Umbilical cord (tissue), 1 donor: ENCODE measurements at regions not wholly inside any gene's neighbourhood (a gene's known extent, or its start where the extent isn't known, plus 50 kb on each side); places are given as distances from the start of the nearest gene placed in this dataset.

Experiments
- DNase-seq: peaks from one replicate; pipeline ENCODE4 v3.0.0-alpha.2; 2015; ENCODE audit warnings: low spot score

- DNase-seq, result no peak
Measured at GRCh38 chr2:33904801-33905200, 305.7 kb upstream of the FAM98A start.

- no peak for DNase-seq
Measured at GRCh38 chr2:33903701-33904100, 304.6 kb upstream of the FAM98A start.

GRCh38 chr2:33903215-33903614 is 304.1 kb upstream of the FAM98A start:
- DNase-seq, result no peak

GRCh38 chr2:33900610-33901009 is 301.5 kb upstream of the FAM98A start:
- no peak for DNase-seq

- no peak for DNase-seq
Measured at GRCh38 chr2:33897741-33898140, 298.6 kb upstream of the FAM98A start.

GRCh38 chr2:33893824-33894223 is 294.7 kb upstream of the FAM98A start:
- no peak for DNase-seq

- no peak for DNase-seq
Measured at GRCh38 chr2:33891616-33892015, 292.5 kb upstream of the FAM98A start.

- no peak for DNase-seq
Measured at GRCh38 chr2:33890686-33891085, 291.6 kb upstream of the FAM98A start.

GRCh38 chr2:33877348-33878016 is 278.4 kb upstream of the FAM98A start:
- DNase-seq, result no peak

GRCh38 chr2:33873076-33873605 is 274.0 kb upstream of the FAM98A start:
- DNase-seq, result no peak

- DNase-seq, result no peak
Measured at GRCh38 chr2:33859811-33860461, 260.8 kb upstream of the FAM98A start.

GRCh38 chr2:33859176-33859575 is 260.1 kb upstream of the FAM98A start:
- DNase-seq, result no peak

- no peak for DNase-seq
Measured at GRCh38 chr2:33848486-33848885, 249.4 kb upstream of the FAM98A start.

- DNase-seq, result no peak
Measured at GRCh38 chr2:33839791-33840190, 240.7 kb upstream of the FAM98A start.

GRCh38 chr2:33836628-33837027 is 237.5 kb upstream of the FAM98A start:
- DNase-seq, result no peak

GRCh38 chr2:33835911-33836310 is 236.8 kb upstream of the FAM98A start:
- DNase-seq, result no peak

GRCh38 chr2:33822964-33823363 is 223.9 kb upstream of the FAM98A start:
- no peak for DNase-seq

- DNase-seq, result no peak
Measured at GRCh38 chr2:33812707-33813106, 213.6 kb upstream of the FAM98A start.

- no peak for DNase-seq
Measured at GRCh38 chr2:33810046-33810835, 211.1 kb upstream of the FAM98A start.

- DNase-seq, result no peak
Measured at GRCh38 chr2:33806041-33806440, 206.9 kb upstream of the FAM98A start.

GRCh38 chr2:33804155-33804554 is 205.1 kb upstream of the FAM98A start:
- DNase-seq, result peak; percentile 12

GRCh38 chr2:33796511-33796910 is 197.4 kb upstream of the FAM98A start:
- DNase-seq, result no peak

GRCh38 chr2:33791625-33792024 is 192.5 kb upstream of the FAM98A start:
- DNase-seq, result no peak
